Fibroblast of lung (primary cell): ENCODE measurements at regions not wholly inside any gene's neighbourhood (a gene's known extent, or its start where the extent isn't known, plus 50 kb on each side); places are given as distances from the start of the nearest gene placed in this dataset.

Source experiments
- EZH2 ChIP-seq: IDR thresholded peaks from 2 replicates; pipeline ENCODE4 v1.5.1; 2012; ENCODE audit warnings: low read length, control low read depth, mild to moderate bottlenecking; ENCODE audit errors: missing control alignments
- TF ChIP-seq, protein P1 (sequence below), 2 donors: IDR thresholded peaks in 1 of 2; conservative IDR thresholded peaks in 1 of 2; 1 replicate in 1 of 2; 2 replicates in 1 of 2; pipeline ENCODE4 v1.5.1; 2011 to 2012; ENCODE audit warnings: low read length in 2 of 2, control low read depth in 1 of 2, inconsistent platforms in 1 of 2, low read depth in 1 of 2, mild to moderate bottlenecking in 1 of 2

DNA sequence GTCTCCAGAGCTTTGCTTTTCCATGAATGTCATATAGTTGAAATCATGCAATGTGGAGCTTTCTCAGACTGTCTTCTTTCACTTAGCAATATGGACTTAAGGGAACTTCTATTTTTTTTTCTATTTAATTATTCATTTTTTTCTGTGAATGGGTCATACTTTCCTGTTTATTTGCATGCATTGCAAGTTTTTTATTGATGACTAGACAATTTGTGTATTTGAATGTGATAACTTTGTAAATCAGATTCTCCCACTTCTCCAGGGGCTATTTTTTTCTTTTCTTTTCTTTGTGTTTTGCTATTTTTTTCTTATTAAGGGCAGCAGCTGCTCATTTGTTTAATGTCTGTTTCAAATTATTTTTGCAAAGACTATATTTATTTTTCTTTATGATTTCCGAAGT, 1019.8 kb upstream of the ATXN7L3B start:
- TF ChIP-seq, protein P1, sequence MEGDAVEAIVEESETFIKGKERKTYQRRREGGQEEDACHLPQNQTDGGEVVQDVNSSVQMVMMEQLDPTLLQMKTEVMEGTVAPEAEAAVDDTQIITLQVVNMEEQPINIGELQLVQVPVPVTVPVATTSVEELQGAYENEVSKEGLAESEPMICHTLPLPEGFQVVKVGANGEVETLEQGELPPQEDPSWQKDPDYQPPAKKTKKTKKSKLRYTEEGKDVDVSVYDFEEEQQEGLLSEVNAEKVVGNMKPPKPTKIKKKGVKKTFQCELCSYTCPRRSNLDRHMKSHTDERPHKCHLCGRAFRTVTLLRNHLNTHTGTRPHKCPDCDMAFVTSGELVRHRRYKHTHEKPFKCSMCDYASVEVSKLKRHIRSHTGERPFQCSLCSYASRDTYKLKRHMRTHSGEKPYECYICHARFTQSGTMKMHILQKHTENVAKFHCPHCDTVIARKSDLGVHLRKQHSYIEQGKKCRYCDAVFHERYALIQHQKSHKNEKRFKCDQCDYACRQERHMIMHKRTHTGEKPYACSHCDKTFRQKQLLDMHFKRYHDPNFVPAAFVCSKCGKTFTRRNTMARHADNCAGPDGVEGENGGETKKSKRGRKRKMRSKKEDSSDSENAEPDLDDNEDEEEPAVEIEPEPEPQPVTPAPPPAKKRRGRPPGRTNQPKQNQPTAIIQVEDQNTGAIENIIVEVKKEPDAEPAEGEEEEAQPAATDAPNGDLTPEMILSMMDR (conservative IDR thresholded peaks at IDR 0.05 in 1 of 2, IDR thresholded peaks at IDR 0.05 in 1 of 2; ENCODE audit: low read depth in 1 of 2, low read length in 2 of 2): no peak
- no peak for TF ChIP-seq EZH2
